SK-N-SH treated with all-trans-retinoic acid at 6 μM for 48 hours (cell line): ENCODE measurements at regions not wholly inside any gene's neighbourhood (a gene's known extent, or its start where the extent isn't known, plus 50 kb on each side); places are given as distances from the start of the nearest gene placed in this dataset.

ENCODE experiments used
- BACH2 ChIP-seq: fragments of 250-450 bp; sonication (Bioruptor Pico); IDR thresholded peaks from 2 replicates; pipeline ENCODE4 v1.9.0; 2021; ENCODE audit warnings: mild to moderate bottlenecking, borderline replicate concordance
- ESRRG ChIP-seq: fragments of 250-450 bp; sonication (Bioruptor Pico); IDR thresholded peaks from 2 replicates; pipeline ENCODE4 v1.6.1; 2021; ENCODE audit warnings: mild to moderate bottlenecking
- PATZ1 ChIP-seq: fragments of 250-450 bp; sonication (Bioruptor Pico); IDR thresholded peaks from 2 replicates; pipeline ENCODE4 v1.8.0; 2020; ENCODE audit warnings: mild to moderate bottlenecking, moderate library complexity, borderline replicate concordance
- POU6F1 ChIP-seq: fragments of 250-450 bp; sonication (Bioruptor Pico); IDR thresholded peaks from 2 replicates; pipeline ENCODE4 v1.8.0; 2021; ENCODE audit warnings: low read depth, mild to moderate bottlenecking, moderate library complexity, borderline replicate concordance
- RARB ChIP-seq: fragments of 250-450 bp; sonication (Bioruptor Pico); IDR thresholded peaks from 2 replicates; pipeline ENCODE4 v1.8.0; 2021; ENCODE audit warnings: mild to moderate bottlenecking, moderate library complexity
- ZFP3 ChIP-seq: fragments of 250-450 bp; sonication (Bioruptor Pico); IDR thresholded peaks from 2 replicates; pipeline ENCODE4 v1.5.0; 2020; ENCODE audit warnings: mild to moderate bottlenecking, moderate library complexity
- ZFP30 ChIP-seq: fragments of 450-650 bp; formaldehyde crosslinking; IDR thresholded peaks from 2 replicates; pipeline ENCODE4 v1.5.0; 2022; ENCODE audit warnings: mild to moderate bottlenecking, moderate library complexity

- no peak for TF ChIP-seq BACH2 (CRISPR knock-in tag)
- TF ChIP-seq ZFP3 (CRISPR knock-in tag) = no peak
- TF ChIP-seq ESRRG = no peak
- no peak for TF ChIP-seq POU6F1 (CRISPR knock-in tag)
- TF ChIP-seq PATZ1 (CRISPR knock-in tag) = no peak
- no peak for TF ChIP-seq RARB (CRISPR knock-in tag)
- no peak for TF ChIP-seq ZFP30 (CRISPR knock-in tag)
Measured at GRCh38 chr12:82555699-82556098, 131.0 kb upstream of the TMTC2 start.
